ENCODE measurements at regions not wholly inside any gene's neighbourhood (a gene's known extent, or its start where the extent isn't known, plus 50 kb on each side); places are given as distances from the start of the nearest gene placed in this dataset.
"Not testable (repeated sequence)": the region's sequence is repeated elsewhere in the genome, so short reads cannot be mapped to it uniquely, and the experiment has no call there.

GRCh38 chr1:232421143-232421796 lies 208.7 kb downstream of the SIPA1L2 start:
- no peaks in the 10 kb centered on the region for H3K9me3 ChIP-seq (ENCODE audit: control insufficient read depth, low read length, poor library complexity, severe bottlenecking)
- peaks cover 8% of the 10 kb centered on the region for H3K27me3 Mint-ChIP-seq
- no peak overlapping the region for H3K27ac Mint-ChIP-seq
- no peaks in the 10 kb centered on the region for H3K36me3 Mint-ChIP-seq (ENCODE audit: low read depth)
- H3K4me1 Mint-ChIP-seq: no peaks in the 10 kb centered on the region
- DNase-seq: no peak
- no peak for ATAC-seq
- H3K4me3 Mint-ChIP-seq: no peak overlapping the region

- DNase-seq: no peak
Observed at GRCh38 chr1:232417636-232418248, 212.2 kb downstream of the SIPA1L2 start.

GRCh38 chr1:232416026-232416568 lies 213.8 kb downstream of the SIPA1L2 start:
- Mint-ChIP-seq H3K27ac (no peak overlapping the region), H3K27me3 (peaks cover 13% of the 10 kb centered on the region), H3K4me3 (no peak overlapping the region), H3K36me3 (ENCODE audit: low read depth) (no peaks in the 10 kb centered on the region), H3K4me1 (no peaks in the 10 kb centered on the region)
- DNase-seq (no peak), ATAC-seq (no peak)
- H3K9me3 ChIP-seq (ENCODE audit: control insufficient read depth, low read length, poor library complexity, severe bottlenecking): no peaks in the 10 kb centered on the region

More at GRCh38 chr1:232417636-232418248, 212.2 kb downstream of the SIPA1L2 start:
- peak overlapping the region; percentile 16 for H3K27ac Mint-ChIP-seq
- ATAC-seq: no peak
- H3K36me3 Mint-ChIP-seq (ENCODE audit: low read depth): no peaks in the 10 kb centered on the region
- H3K4me1 Mint-ChIP-seq: no peaks in the 10 kb centered on the region
- no peaks in the 10 kb centered on the region for H3K9me3 ChIP-seq (ENCODE audit: control insufficient read depth, low read length, poor library complexity, severe bottlenecking)
- no peak overlapping the region for H3K4me3 Mint-ChIP-seq
- H3K27me3 Mint-ChIP-seq: peaks cover 13% of the 10 kb centered on the region

DNA sequence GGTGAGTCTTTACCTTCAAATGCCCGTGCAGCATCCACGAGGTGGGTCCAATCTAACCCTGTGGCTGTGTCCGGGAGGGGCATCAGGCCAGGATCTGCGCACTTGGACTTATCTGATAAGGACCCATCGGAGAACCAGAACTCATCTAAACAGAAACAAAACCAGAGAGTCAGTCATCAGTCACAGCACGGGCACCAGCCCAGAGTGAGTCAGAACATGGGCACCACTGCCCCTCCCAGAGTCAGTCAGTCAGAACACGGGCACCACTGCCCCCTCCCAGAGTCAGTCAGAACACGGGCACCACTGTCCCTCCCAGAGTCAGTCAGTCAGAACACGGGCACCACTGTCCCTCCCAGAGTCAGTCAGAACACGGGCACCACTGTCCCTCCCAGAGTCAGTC lies 214.5 kb downstream of the SIPA1L2 start:
- H3K27me3 Mint-ChIP-seq: peaks cover 13% of the 10 kb centered on the region
- not testable (repeated sequence) for H3K27ac Mint-ChIP-seq; H3K36me3 Mint-ChIP-seq (ENCODE audit: low read depth)

DNA sequence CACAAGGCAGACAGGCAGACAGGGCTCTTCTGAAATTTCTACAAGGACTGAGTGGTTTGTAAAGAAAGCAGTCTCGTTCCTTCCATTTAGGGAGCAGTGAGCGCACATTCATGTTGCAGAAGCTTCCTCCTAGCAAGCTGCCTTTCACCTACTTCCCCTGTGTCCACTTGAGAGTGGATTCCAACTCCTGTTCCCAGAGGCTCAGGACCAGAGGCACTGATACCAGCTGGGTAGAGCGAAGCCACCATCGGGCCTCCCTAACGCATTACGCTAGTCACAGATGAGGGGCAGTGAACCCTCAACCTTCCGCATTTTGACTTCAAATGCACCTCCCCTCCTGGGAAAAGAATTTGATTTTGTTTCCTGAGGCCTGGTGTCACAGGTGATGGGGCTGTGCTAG lies 215.8 kb downstream of the SIPA1L2 start:
- H3K4me1 Mint-ChIP-seq: no peaks in the 10 kb centered on the region
- ATAC-seq: no peak
- no peaks in the 10 kb centered on the region for H3K36me3 Mint-ChIP-seq (ENCODE audit: low read depth)
- H3K4me3 Mint-ChIP-seq: no peak overlapping the region
- H3K27me3 Mint-ChIP-seq: peaks cover 13% of the 10 kb centered on the region
- H3K27ac Mint-ChIP-seq: no peak overlapping the region
- no peak for DNase-seq
- H3K9me3 ChIP-seq (ENCODE audit: control insufficient read depth, low read length, poor library complexity, severe bottlenecking): no peaks in the 10 kb centered on the region

More for the DNA sequence above, 214.5 kb downstream of the SIPA1L2 start:
- H3K9me3 ChIP-seq (ENCODE audit: control insufficient read depth, low read length, poor library complexity, severe bottlenecking); H3K4me3 Mint-ChIP-seq; H3K4me1 Mint-ChIP-seq; ATAC-seq; DNase-seq: not testable (repeated sequence)

GRCh38 chr1:232413674-232414073 lies 216.3 kb downstream of the SIPA1L2 start:
- no peak overlapping the region for H3K27ac Mint-ChIP-seq
- H3K4me3 Mint-ChIP-seq: no peak overlapping the region
- no peak for ATAC-seq
- H3K4me1 Mint-ChIP-seq: no peaks in the 10 kb centered on the region
- DNase-seq: no peak
- H3K36me3 Mint-ChIP-seq (ENCODE audit: low read depth): no peaks in the 10 kb centered on the region
- peaks cover 13% of the 10 kb centered on the region for H3K27me3 Mint-ChIP-seq
- no peaks in the 10 kb centered on the region for H3K9me3 ChIP-seq (ENCODE audit: control insufficient read depth, low read length, poor library complexity, severe bottlenecking)

DNA sequence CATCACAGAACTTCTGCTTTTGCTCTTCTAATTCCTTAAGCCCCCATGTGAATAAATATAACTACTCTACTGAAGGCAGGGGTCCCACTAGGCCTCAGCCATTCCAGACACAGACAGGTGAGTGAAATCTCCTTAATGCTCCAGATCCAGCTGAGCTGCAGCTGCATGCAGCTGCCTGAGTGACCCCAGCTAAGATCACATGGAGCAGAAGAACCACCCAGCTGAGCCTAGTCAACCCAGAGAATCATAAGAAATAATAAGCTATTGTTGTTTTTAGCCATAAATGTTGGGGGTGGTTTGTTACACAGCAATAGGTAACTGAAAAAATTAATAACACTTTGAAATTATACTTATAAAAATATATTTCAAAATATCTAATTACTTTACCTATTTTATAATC lies 220.3 kb downstream of the SIPA1L2 start:
- DNase-seq (no peak), ATAC-seq (no peak)
- Mint-ChIP-seq H3K4me3 (no peak overlapping the region), H3K27me3 (no peaks in the 10 kb centered on the region), H3K36me3 (ENCODE audit: low read depth) (no peaks in the 10 kb centered on the region), H3K4me1 (no peaks in the 10 kb centered on the region), H3K27ac (no peak overlapping the region)
- no peaks in the 10 kb centered on the region for H3K9me3 ChIP-seq (ENCODE audit: control insufficient read depth, low read length, poor library complexity, severe bottlenecking)

GRCh38 chr1:232407120-232407519 lies 222.8 kb downstream of the SIPA1L2 start:
- H3K9me3 ChIP-seq (ENCODE audit: control insufficient read depth, low read length, poor library complexity, severe bottlenecking): no peaks in the 10 kb centered on the region
- no peaks in the 10 kb centered on the region for H3K36me3 Mint-ChIP-seq (ENCODE audit: low read depth)
- no peak for ATAC-seq
- no peak for DNase-seq
- no peaks in the 10 kb centered on the region for H3K27me3 Mint-ChIP-seq
- no peaks in the 10 kb centered on the region for H3K4me1 Mint-ChIP-seq
- no peak overlapping the region for H3K4me3 Mint-ChIP-seq
- no peak overlapping the region for H3K27ac Mint-ChIP-seq

- no peak overlapping the region for H3K4me3 Mint-ChIP-seq
- DNase-seq (no peak), ATAC-seq (no peak)
- no peaks in the 10 kb centered on the region for H3K4me1 Mint-ChIP-seq
- H3K9me3 ChIP-seq (ENCODE audit: control insufficient read depth, low read length, poor library complexity, severe bottlenecking): no peaks in the 10 kb centered on the region
- H3K27ac Mint-ChIP-seq: no peak overlapping the region
- H3K27me3 Mint-ChIP-seq: no peaks in the 10 kb centered on the region
- peaks cover 3% of the 10 kb centered on the region for H3K36me3 Mint-ChIP-seq (ENCODE audit: low read depth)
Observed at GRCh38 chr1:232405781-232406180, 224.2 kb downstream of the SIPA1L2 start.

GRCh38 chr1:232404981-232405731 lies 224.8 kb downstream of the SIPA1L2 start:
- H3K9me3 ChIP-seq (ENCODE audit: control insufficient read depth, low read length, poor library complexity, severe bottlenecking): no peaks in the 10 kb centered on the region
- ATAC-seq: no peak
- H3K4me1 Mint-ChIP-seq: no peaks in the 10 kb centered on the region

GRCh38 chr1:232404227-232404626 lies 225.7 kb downstream of the SIPA1L2 start:
- no peak overlapping the region for H3K27ac Mint-ChIP-seq
- no peaks in the 10 kb centered on the region for H3K9me3 ChIP-seq (ENCODE audit: control insufficient read depth, low read length, poor library complexity, severe bottlenecking)
- peaks cover 3% of the 10 kb centered on the region for H3K36me3 Mint-ChIP-seq (ENCODE audit: low read depth)
- no peaks in the 10 kb centered on the region for H3K4me1 Mint-ChIP-seq
- no peak for ATAC-seq
- H3K27me3 Mint-ChIP-seq: no peaks in the 10 kb centered on the region
- H3K4me3 Mint-ChIP-seq: no peak overlapping the region
- DNase-seq: no peak

More at GRCh38 chr1:232404981-232405731, 224.8 kb downstream of the SIPA1L2 start:
- no peak for DNase-seq
- no peaks in the 10 kb centered on the region for H3K27me3 Mint-ChIP-seq
- no peak overlapping the region for H3K27ac Mint-ChIP-seq
- H3K4me3 Mint-ChIP-seq: no peak overlapping the region
- peaks cover 3% of the 10 kb centered on the region for H3K36me3 Mint-ChIP-seq (ENCODE audit: low read depth)

- Mint-ChIP-seq H3K4me3 (no peak overlapping the region), H3K36me3 (ENCODE audit: low read depth) (peaks cover 3% of the 10 kb centered on the region), H3K27me3 (no peaks in the 10 kb centered on the region), H3K4me1 (no peaks in the 10 kb centered on the region), H3K27ac (no peak overlapping the region)
- no peak for ATAC-seq
- H3K9me3 ChIP-seq (ENCODE audit: control insufficient read depth, low read length, poor library complexity, severe bottlenecking): no peaks in the 10 kb centered on the region
- no peak for DNase-seq
Observed at GRCh38 chr1:232403017-232403714, 226.8 kb downstream of the SIPA1L2 start.

GRCh38 chr1:232398823-232399222 lies 231.1 kb downstream of the SIPA1L2 start:
- Mint-ChIP-seq H3K4me3 (no peak overlapping the region), H3K27ac (no peak overlapping the region), H3K4me1 (no peaks in the 10 kb centered on the region), H3K36me3 (ENCODE audit: low read depth) (peaks cover 3% of the 10 kb centered on the region), H3K27me3 (no peaks in the 10 kb centered on the region)
- no peaks in the 10 kb centered on the region for H3K9me3 ChIP-seq (ENCODE audit: control insufficient read depth, low read length, poor library complexity, severe bottlenecking)
- ATAC-seq (no peak), DNase-seq (no peak)

Data from T-helper 17 cell (primary cell).